OCI-LY1 (cell line): ENCODE measurements at regions not wholly inside any gene's neighbourhood (a gene's known extent, or its start where the extent isn't known, plus 50 kb on each side); places are given as distances from the start of the nearest gene placed in this dataset.

Experiments
- H2AFZ ChIP-seq: fragments of 200-600 bp; sonication (generic), shearing (Covaris generic); 2 replicates; pipeline ENCODE4 v1.6.0; 2014; ENCODE audit warnings: antibody characterized with exemption, mild to moderate bottlenecking, low read length
- H3F3A ChIP-seq: fragments of 200-600 bp; sonication (generic), shearing (Covaris generic); 2 replicates; pipeline ENCODE4 v1.6.0; 2014; ENCODE audit warnings: mild to moderate bottlenecking, antibody characterized with exemption, low read length, moderate library complexity; ENCODE audit not compliant: insufficient read depth
- H3K27ac ChIP-seq: fragments of 200-600 bp; sonication (generic); 2 replicates; pipeline ENCODE4 v1.5.1; 2014; ENCODE audit warnings: low read length, mixed run types, mild to moderate bottlenecking, low read depth; ENCODE audit not compliant: poor library complexity, severe bottlenecking
- H3K27me3 ChIP-seq: fragments of 200-600 bp; sonication (generic); 2 replicates; pipeline ENCODE4 v1.6.0; 2014; ENCODE audit warnings: antibody characterized with exemption, mild to moderate bottlenecking, low read length, moderate library complexity; ENCODE audit not compliant: insufficient read depth
- H3K36me3 ChIP-seq: fragments of 200-600 bp; sonication (generic); 2 replicates; pipeline ENCODE4 v1.6.1; 2014; ENCODE audit warnings: mild to moderate bottlenecking, antibody characterized with exemption, low read length, moderate library complexity, mixed read lengths; ENCODE audit not compliant: insufficient read depth
- H3K4me1 ChIP-seq: fragments of 200-600 bp; sonication (generic); 2 replicates; pipeline ENCODE4 v1.5.1; 2014; ENCODE audit warnings: mild to moderate bottlenecking, low read length, moderate library complexity; ENCODE audit not compliant: insufficient read depth, severe bottlenecking
- H3K4me2 ChIP-seq: fragments of 200-600 bp; sonication (generic), shearing (Covaris generic); 2 replicates; pipeline ENCODE4 v1.6.1; 2014; ENCODE audit warnings: low read length
- H3K4me3 ChIP-seq: fragments of 200-600 bp; sonication (generic); 2 replicates; pipeline ENCODE4 v1.5.1; 2014; ENCODE audit warnings: low read length, low read depth, mild to moderate bottlenecking, mixed read lengths; ENCODE audit not compliant: poor library complexity, severe bottlenecking
- H3K79me2 ChIP-seq: fragments of 200-600 bp; shearing (Covaris generic); 2 replicates; pipeline ENCODE4 v1.6.1; 2016; ENCODE audit warnings: mixed run types, low read length, mixed read lengths; ENCODE audit not compliant: insufficient read depth
- H3K9ac ChIP-seq: fragments of 200-600 bp; sonication (generic), shearing (Covaris generic); 2 replicates; pipeline ENCODE4 v1.6.1; 2014; ENCODE audit warnings: mild to moderate bottlenecking, low read length, mixed read lengths
- H3K9me2 ChIP-seq: fragments of 200-600 bp; sonication (generic), shearing (Covaris generic); 2 replicates; pipeline ENCODE4 v1.6.1; 2014; ENCODE audit warnings: low read depth, mild to moderate bottlenecking, low read length, mixed read lengths
- H3K9me3 ChIP-seq: fragments of 200-600 bp; shearing (Covaris generic); 2 replicates; pipeline ENCODE4 v1.6.1; 2014; ENCODE audit warnings: low read length, mixed read lengths
- H4K20me1 ChIP-seq: fragments of 200-600 bp; sonication (generic), shearing (Covaris generic); 2 replicates; pipeline ENCODE4 v1.6.0; 2016; ENCODE audit warnings: mild to moderate bottlenecking, low read length; ENCODE audit not compliant: insufficient read depth
- CTCF ChIP-seq: fragments of 200-600 bp; sonication (generic), shearing (Covaris generic); IDR thresholded peaks from 2 replicates; pipeline ENCODE4 v1.5.1; 2017; ENCODE audit warnings: mild to moderate bottlenecking, antibody characterized with exemption, low read length, moderate library complexity, mixed read lengths
- EZH2 ChIP-seq: fragments of 200-600 bp; sonication (generic), shearing (Covaris generic); IDR thresholded peaks from 2 replicates; pipeline ENCODE4 v1.8.0; 2017; ENCODE audit warnings: borderline replicate concordance, mixed run types, mild to moderate bottlenecking, antibody characterized with exemption, low read length, moderate library complexity, mixed read lengths

- Histone ChIP-seq H3K9ac (no peak overlapping the region), H4K20me1 (no peaks in the 10 kb centered on the region), H2AFZ (no peak overlapping the region), H3K9me2 (no peaks in the 10 kb centered on the region), H3K27ac (no peak overlapping the region), H3K79me2 (no peaks in the 10 kb centered on the region), H3K4me2 (no peak overlapping the region), H3K4me1 (no peaks in the 10 kb centered on the region), H3K4me3 (no peak overlapping the region), H3K27me3 (no peaks in the 10 kb centered on the region), H3K9me3 (no peaks in the 10 kb centered on the region), H3K36me3 (no peaks in the 10 kb centered on the region), H3F3A (no peaks in the 10 kb centered on the region)
- TF ChIP-seq CTCF, result no peak
- no peak for TF ChIP-seq EZH2
Measured at GRCh38 chr6:14276071-14276470, 158.5 kb downstream of the CD83 start.

GRCh38 chr6:14276667-14277404, 159.3 kb downstream of the CD83 start:
- TF ChIP-seq CTCF (no peak), EZH2 (no peak)
- Histone ChIP-seq H3K27me3 (no peaks in the 10 kb centered on the region), H2AFZ (no peak overlapping the region), H3K9ac (no peak overlapping the region), H3K4me2 (no peak overlapping the region), H3K9me2 (no peaks in the 10 kb centered on the region), H3K4me3 (no peak overlapping the region), H3K79me2 (no peaks in the 10 kb centered on the region), H4K20me1 (no peaks in the 10 kb centered on the region), H3K27ac (no peak overlapping the region), H3K4me1 (no peaks in the 10 kb centered on the region), H3K36me3 (no peaks in the 10 kb centered on the region), H3F3A (no peaks in the 10 kb centered on the region), H3K9me3 (no peaks in the 10 kb centered on the region)

- no peak overlapping the region for H2AFZ ChIP-seq
- H3K9me2 ChIP-seq, result no peaks in the 10 kb centered on the region
- no peaks in the 10 kb centered on the region for H4K20me1 ChIP-seq
- H3K36me3 ChIP-seq, result no peaks in the 10 kb centered on the region
- H3K27ac ChIP-seq, result no peak overlapping the region
- H3K4me3 ChIP-seq, result no peak overlapping the region
- H3K4me2 ChIP-seq, result no peak overlapping the region
- TF ChIP-seq EZH2 (no peak), CTCF (no peak)
- H3K9ac ChIP-seq, result no peak overlapping the region
- H3K27me3 ChIP-seq, result no peaks in the 10 kb centered on the region
- no peaks in the 10 kb centered on the region for H3F3A ChIP-seq
- no peaks in the 10 kb centered on the region for H3K4me1 ChIP-seq
- H3K79me2 ChIP-seq, result no peaks in the 10 kb centered on the region
- no peaks in the 10 kb centered on the region for H3K9me3 ChIP-seq
Measured at GRCh38 chr6:14277405-14277930, 159.9 kb downstream of the CD83 start.
